ENCODE measurements at regions not wholly inside any gene's neighbourhood (a gene's known extent, or its start where the extent isn't known, plus 50 kb on each side); places are given as distances from the start of the nearest gene placed in this dataset.

GRCh38 chr13:111007209-111007608, 92.3 kb upstream of the ANKRD10 start:
- 66% methylated on average over 3 of the region's 3 CpGs for WGBS
- Histone ChIP-seq H3K4me1 (peaks cover 22 to 26% (median 25%) of the 10 kb centered on the region in 4 donors), H3K27ac (replicated peaks in 1 of 4) (peak overlapping the region; percentile 75 to 89 (median 84)), H3K4me3 (peak overlapping the region in 2 of 4 donors; percentile 4 to 9), H3K9me3 (no peaks in the 10 kb centered on the region), H3K36me3 (no peaks in the 10 kb centered on the region), H3K27me3 (no peaks in the 10 kb centered on the region)
- DNase-seq (ENCODE audit: extremely low spot score) = no peak
- TF ChIP-seq EP300 (IDR thresholded peaks at IDR 0.05) = no peak
- no peak for TF ChIP-seq POLR2A (IDR thresholded peaks at IDR 0.05; ENCODE audit: low read depth)
- no peak for TF ChIP-seq CTCF (IDR thresholded peaks at IDR 0.05)
- TF ChIP-seq POLR2AphosphoS5 (IDR thresholded peaks at IDR 0.05) = no peak
- intact Hi-C loops (cut with DNase I) = loop anchor here (5.0 kb wide), 1 partner anchor 40 kb away; no protein-coding TSS in a partner anchor

DNA sequence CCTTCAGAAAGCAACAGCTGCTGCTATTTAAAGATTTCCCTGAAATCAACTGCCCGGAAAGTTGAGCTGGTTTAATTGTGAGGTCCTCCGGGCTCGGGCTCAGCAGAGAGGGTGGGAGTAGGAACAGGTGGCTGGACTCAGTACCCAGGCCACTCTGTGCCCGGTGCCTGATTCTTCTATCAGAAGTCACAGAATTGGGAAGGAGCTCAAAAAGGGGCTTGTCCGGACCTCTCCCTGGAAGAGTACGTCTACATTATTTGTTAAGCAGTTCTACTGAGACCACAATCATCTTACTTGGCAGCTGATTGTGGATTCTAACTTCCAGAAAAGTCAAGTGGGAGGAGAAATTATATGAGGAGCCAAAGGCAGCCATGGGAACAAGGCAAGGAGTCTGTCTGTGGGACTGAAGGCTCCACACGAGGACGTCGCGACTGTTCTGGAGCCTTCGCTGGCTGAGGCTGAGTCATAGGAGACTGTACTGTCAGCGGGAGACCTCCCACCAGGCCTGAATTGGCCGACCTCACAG, 91.7 kb upstream of the ANKRD10 start:
- TF ChIP-seq CTCF (IDR thresholded peaks at IDR 0.05) (no peak), POLR2A (IDR thresholded peaks at IDR 0.05; ENCODE audit: low read depth) (no peak), POLR2AphosphoS5 (IDR thresholded peaks at IDR 0.05) (peak; percentile 68 to 85)
- Histone ChIP-seq H3K4me1 (peaks cover 22 to 26% (median 25%) of the 10 kb centered on the region in 4 donors), H3K4me3 (peak overlapping the region; percentile 4 to 37 (median 14)), H3K27me3 (no peaks in the 10 kb centered on the region), H3K36me3 (no peaks in the 10 kb centered on the region), H3K9me3 (no peaks in the 10 kb centered on the region), H3K27ac (replicated peaks in 1 of 4) (peak overlapping the region; percentile 75 to 89 (median 84))
- intact Hi-C loops (cut with DNase I) = loop anchor here (5.0 kb wide), 1 partner anchor 41 kb away; no protein-coding TSS in a partner anchor
- DNase-seq (ENCODE audit: extremely low spot score) = no peak
- 35% methylated on average over 13 of the region's 13 CpGs for WGBS

GRCh38 chr13:111005808-111006505, 91.1 kb upstream of the ANKRD10 start:
- no peaks in the 10 kb centered on the region for H3K36me3 ChIP-seq
- no peaks in the 10 kb centered on the region for H3K9me3 ChIP-seq
- H3K4me1 ChIP-seq = peaks cover 22 to 26% (median 25%) of the 10 kb centered on the region in 4 donors
- H3K27me3 ChIP-seq = no peaks in the 10 kb centered on the region
- DNase-seq (ENCODE audit: extremely low spot score) = no peak
- H3K27ac ChIP-seq (replicated peaks in 1 of 4) = peak overlapping the region; percentile 75 to 89 (median 84)
- 44% methylated on average over 16 of the region's 16 CpGs for WGBS
- TF ChIP-seq POLR2AphosphoS5 (IDR thresholded peaks at IDR 0.05) = peak in 1 of 2 donors; percentile 52
- TF ChIP-seq EP300 (IDR thresholded peaks at IDR 0.05) = no peak
- intact Hi-C loops (cut with DNase I) = loop anchor here (5.0 kb wide), 1 partner anchor 41 kb away; no protein-coding TSS in a partner anchor
- peak overlapping the region; percentile 4 to 37 (median 14) for H3K4me3 ChIP-seq

DNA sequence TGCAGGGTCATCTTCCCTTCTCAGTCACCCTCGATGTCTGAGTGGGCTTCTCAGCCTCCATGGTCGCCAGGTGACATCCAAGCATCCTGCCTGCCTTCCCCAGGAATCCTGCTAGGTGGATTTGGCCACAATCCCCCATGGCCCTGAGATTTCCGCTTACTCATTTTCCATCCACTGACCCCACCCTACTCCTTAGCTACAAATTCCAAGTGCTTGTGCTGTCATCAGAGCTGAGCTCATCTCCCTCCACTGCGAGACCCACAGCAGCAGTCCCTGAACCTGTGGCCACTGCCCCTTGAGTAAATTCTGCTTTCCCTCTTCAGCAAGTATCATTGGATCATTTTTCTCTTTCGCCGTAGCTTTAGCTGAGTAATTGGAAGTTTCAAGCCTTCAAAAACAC, 90.5 kb upstream of the ANKRD10 start:
- intact Hi-C loops (cut with DNase I) = loop anchor here (5.0 kb wide), 1 partner anchor 42 kb away; no protein-coding TSS in a partner anchor
- Histone ChIP-seq H3K4me1 (peaks cover 22 to 26% (median 25%) of the 10 kb centered on the region in 4 donors), H3K27ac (replicated peaks in 1 of 4) (peak overlapping the region; percentile 75 to 89 (median 84)), H3K4me3 (no peak overlapping the region), H3K27me3 (no peaks in the 10 kb centered on the region), H3K36me3 (no peaks in the 10 kb centered on the region), H3K9me3 (no peaks in the 10 kb centered on the region)
- no peak for DNase-seq (ENCODE audit: extremely low spot score)
- WGBS = 84% methylated on average over 6 of the region's 6 CpGs
- TF ChIP-seq POLR2AphosphoS5 (IDR thresholded peaks at IDR 0.05) (no peak), CTCF (IDR thresholded peaks at IDR 0.05) (no peak), EP300 (IDR thresholded peaks at IDR 0.05) (no peak), POLR2A (IDR thresholded peaks at IDR 0.05; ENCODE audit: low read depth) (no peak)

DNA sequence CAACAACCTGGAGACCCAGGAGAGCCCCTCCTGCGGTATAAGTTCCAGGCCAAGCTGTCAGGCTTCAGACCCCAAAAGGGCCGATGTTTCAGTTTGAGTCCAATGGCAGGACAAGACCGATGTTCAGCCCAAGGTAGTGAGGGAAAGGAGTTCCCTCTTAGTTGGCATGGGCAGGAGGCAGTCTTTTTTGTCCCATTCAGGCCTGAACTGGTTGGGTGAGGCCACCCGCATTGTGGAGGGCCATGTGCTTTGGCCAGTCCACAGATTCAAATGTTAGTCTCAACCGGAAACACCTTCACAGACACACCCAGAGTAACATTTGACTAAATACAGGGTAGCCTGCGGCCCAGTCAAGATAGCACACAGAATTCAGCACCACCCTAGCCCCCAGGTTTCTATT, 89.6 kb upstream of the ANKRD10 start:
- TF ChIP-seq POLR2AphosphoS5 (IDR thresholded peaks at IDR 0.05) = no peak
- TF ChIP-seq POLR2A (IDR thresholded peaks at IDR 0.05; ENCODE audit: low read depth) = no peak
- no peak for TF ChIP-seq EP300 (IDR thresholded peaks at IDR 0.05)
- TF ChIP-seq CTCF (IDR thresholded peaks at IDR 0.05) = no peak
- no peaks in the 10 kb centered on the region for H3K9me3 ChIP-seq
- intact Hi-C loops (cut with DNase I) = no loop called here
- 96% methylated on average over 3 of the region's 6 CpGs for WGBS
- H3K4me3 ChIP-seq = no peak overlapping the region
- H3K36me3 ChIP-seq = no peaks in the 10 kb centered on the region
- no peaks in the 10 kb centered on the region for H3K27me3 ChIP-seq
- DNase-seq (ENCODE audit: extremely low spot score) = no peak
- H3K27ac ChIP-seq (replicated peaks in 1 of 4) = no peak overlapping the region
- peaks cover 22 to 26% (median 25%) of the 10 kb centered on the region in 4 donors for H3K4me1 ChIP-seq
